ENCODE measurements at regions not wholly inside any gene's neighbourhood (a gene's known extent, or its start where the extent isn't known, plus 50 kb on each side); places are given as distances from the start of the nearest gene placed in this dataset.

GRCh38 chrX:68945081-68945602 lies 116.3 kb downstream of the EFNB1 start:
- no peak overlapping the region for H3K4me3 ChIP-seq (ENCODE audit: low read depth, low read length)
- TF ChIP-seq, protein P1, sequence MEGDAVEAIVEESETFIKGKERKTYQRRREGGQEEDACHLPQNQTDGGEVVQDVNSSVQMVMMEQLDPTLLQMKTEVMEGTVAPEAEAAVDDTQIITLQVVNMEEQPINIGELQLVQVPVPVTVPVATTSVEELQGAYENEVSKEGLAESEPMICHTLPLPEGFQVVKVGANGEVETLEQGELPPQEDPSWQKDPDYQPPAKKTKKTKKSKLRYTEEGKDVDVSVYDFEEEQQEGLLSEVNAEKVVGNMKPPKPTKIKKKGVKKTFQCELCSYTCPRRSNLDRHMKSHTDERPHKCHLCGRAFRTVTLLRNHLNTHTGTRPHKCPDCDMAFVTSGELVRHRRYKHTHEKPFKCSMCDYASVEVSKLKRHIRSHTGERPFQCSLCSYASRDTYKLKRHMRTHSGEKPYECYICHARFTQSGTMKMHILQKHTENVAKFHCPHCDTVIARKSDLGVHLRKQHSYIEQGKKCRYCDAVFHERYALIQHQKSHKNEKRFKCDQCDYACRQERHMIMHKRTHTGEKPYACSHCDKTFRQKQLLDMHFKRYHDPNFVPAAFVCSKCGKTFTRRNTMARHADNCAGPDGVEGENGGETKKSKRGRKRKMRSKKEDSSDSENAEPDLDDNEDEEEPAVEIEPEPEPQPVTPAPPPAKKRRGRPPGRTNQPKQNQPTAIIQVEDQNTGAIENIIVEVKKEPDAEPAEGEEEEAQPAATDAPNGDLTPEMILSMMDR (IDR thresholded peaks at IDR 0.05; ENCODE audit: low read depth, low read length), result no peak

- TF ChIP-seq, protein P1 (IDR thresholded peaks at IDR 0.05; ENCODE audit: low read depth, low read length), result no peak
- H3K4me3 ChIP-seq (ENCODE audit: low read depth, low read length), result no peak overlapping the region
Observed at GRCh38 chrX:68944211-68944610, 115.4 kb downstream of the EFNB1 start.

DNA sequence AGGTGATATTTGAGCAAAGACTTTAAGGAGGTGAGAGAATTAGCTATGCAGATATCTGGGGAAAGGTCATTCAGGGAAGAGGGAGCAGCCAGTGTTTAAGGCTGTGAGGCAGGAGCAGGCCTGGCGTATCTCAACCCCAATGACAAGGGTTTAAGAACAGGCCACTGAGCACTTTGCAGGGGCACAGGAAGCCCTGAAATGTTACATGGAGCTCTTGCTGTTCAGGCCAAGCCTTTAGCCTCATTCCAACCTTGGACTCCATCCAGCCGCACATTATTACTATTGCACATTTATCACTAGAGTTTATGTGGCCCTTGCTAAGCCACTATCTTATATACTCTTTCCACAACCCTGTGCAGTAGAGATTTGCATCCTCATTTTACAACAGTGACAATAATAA lies 114.0 kb downstream of the EFNB1 start:
- TF ChIP-seq, protein P1 (IDR thresholded peaks at IDR 0.05; ENCODE audit: low read depth, low read length), result no peak
- no peak overlapping the region for H3K4me3 ChIP-seq (ENCODE audit: low read depth, low read length)

- no peak overlapping the region for H3K4me3 ChIP-seq (ENCODE audit: low read depth, low read length)
- TF ChIP-seq, protein P1 (IDR thresholded peaks at IDR 0.05; ENCODE audit: low read depth, low read length), result no peak
Observed at GRCh38 chrX:68942104-68942503, 113.3 kb downstream of the EFNB1 start.

GRCh38 chrX:68941385-68941952 lies 112.6 kb downstream of the EFNB1 start:
- TF ChIP-seq, protein P1 (IDR thresholded peaks at IDR 0.05; ENCODE audit: low read depth, low read length), result no peak
- H3K4me3 ChIP-seq (ENCODE audit: low read depth, low read length), result no peak overlapping the region

DNA sequence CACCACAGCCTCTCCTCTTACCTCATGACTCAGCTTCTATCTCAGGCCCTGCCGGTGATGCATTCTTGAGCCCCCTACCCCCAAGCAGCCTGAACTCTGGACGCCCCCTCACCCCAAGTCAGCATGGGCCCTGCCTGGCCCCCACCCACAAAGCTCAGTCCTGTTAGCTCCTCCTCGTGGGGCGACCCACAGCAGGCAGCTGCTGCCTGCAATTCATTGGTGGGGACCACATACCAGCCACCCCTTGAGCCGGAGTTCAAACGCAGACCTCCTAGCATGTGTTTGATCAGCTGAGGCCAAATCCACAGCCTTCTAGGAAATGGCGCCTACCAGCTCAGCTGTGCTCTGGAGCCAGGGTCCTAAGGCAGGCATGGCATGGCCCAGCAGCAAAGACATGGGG lies 111.8 kb downstream of the EFNB1 start:
- TF ChIP-seq, protein P1 (IDR thresholded peaks at IDR 0.05; ENCODE audit: low read depth, low read length), result no peak
- H3K4me3 ChIP-seq (ENCODE audit: low read depth, low read length), result no peak overlapping the region

DNA sequence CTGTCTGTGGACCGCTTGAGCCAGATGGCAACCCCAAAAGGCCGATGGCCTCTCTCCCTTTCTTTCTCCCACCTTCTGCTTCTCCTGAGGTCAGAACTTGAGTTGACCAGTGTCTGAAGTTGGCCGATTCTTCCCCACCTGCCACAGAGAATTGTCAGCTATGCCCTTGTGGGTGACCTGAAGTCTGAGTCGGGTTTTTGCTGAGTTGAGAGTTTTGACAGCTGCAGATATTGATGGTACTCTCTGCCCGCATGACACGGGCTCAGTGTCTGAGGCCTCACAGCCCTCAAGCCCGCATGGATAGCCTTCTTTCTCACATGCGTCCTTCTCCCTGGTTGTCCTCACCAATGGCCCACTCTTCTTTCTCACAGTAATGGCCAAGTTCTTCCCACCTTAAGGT lies 111.0 kb downstream of the EFNB1 start:
- no peak overlapping the region for H3K4me3 ChIP-seq (ENCODE audit: low read depth, low read length)
- TF ChIP-seq, protein P1 (IDR thresholded peaks at IDR 0.05; ENCODE audit: low read depth, low read length), result no peak

All from WI38 (cell line).